Right lobe of liver (tissue), 6 donors: ENCODE measurements at regions not wholly inside any gene's neighbourhood (a gene's known extent, or its start where the extent isn't known, plus 50 kb on each side); places are given as distances from the start of the nearest gene placed in this dataset.
A peak's percentile ranks its signal among the peaks of the same experiment; 100 is the strongest.

Source experiments
- ATAC-seq, 4 donors: fragments of 200-7000 bp; cut with Tn5 transposase; one replicate each; pipeline ENCODE4 v1.9.1; 2020; ENCODE audit warnings: mild to moderate bottlenecking in 4 of 4, moderate library complexity in 4 of 4
- DNase-seq, 3 donors: peaks; one replicate each; pipeline ENCODE4 v3.0.0-alpha.2; 2020
- H3K27ac ChIP-seq, 3 donors: fragments of 200-600 bp; one replicate each; pipeline ENCODE4 v1.8.0; 2022
- H3K27me3 ChIP-seq, 2 donors: fragments of 200-600 bp; one replicate each; pipeline ENCODE4 v1.8.0; 2022
- H3K36me3 ChIP-seq, 4 donors: fragments of 200-600 bp; sonication (generic) in 1 of 4; one replicate each; pipeline versions ENCODE4 v1.5.1 to v1.8.0; 2017 to 2022; ENCODE audit warnings: control low read depth in 1 of 4
- H3K4me1 ChIP-seq, 4 donors: fragments of 200-600 bp; sonication (generic) in 1 of 4; one replicate each; pipeline versions ENCODE4 v1.5.1 to v1.8.0; 2017 to 2022; ENCODE audit warnings: control low read depth in 1 of 4
- H3K4me3 ChIP-seq, 3 donors: fragments of 200-600 bp; one replicate each; pipeline ENCODE4 v1.8.0; 2022
- H3K9me3 ChIP-seq, 4 donors: fragments of 200-600 bp; sonication (generic) in 1 of 4; one replicate each; pipeline versions ENCODE4 v1.5.1 to v1.8.0; 2017 to 2022; ENCODE audit warnings: control low read depth in 1 of 4
- POLR2A ChIP-seq: fragments of 450-650 bp; IDR thresholded peaks from one replicate; pipeline ENCODE4 v1.6.1; 2017; ENCODE audit warnings: antibody characterized with exemption, mild to moderate bottlenecking
- WGBS: methylation state at CpG from one replicate; pipeline ENCODE4 v1.1.6; 2018; ENCODE audit warnings: low coverage, low lambda C conversion rate; ENCODE audit not compliant: insufficient coverage; ENCODE audit errors: missing lambda C conversion rate; 5-methylcytosine and 5-hydroxymethylcytosine counted together
- intact Hi-C, 2 donors: fragments of 100-400 bp; cut with DNase I; formaldehyde crosslinking; loops; one replicate each; pipeline versions ENCODE4 v1.11.2 to v1.14.1; 2022
- TF ChIP-seq, protein P1 (sequence below), 4 donors: fragments of 200-600 bp in 3 of 4; fragments of 450-650 bp in 1 of 4; IDR thresholded peaks; one replicate each; pipeline versions ENCODE4 v1.5.1 to v1.8.0; 2016 to 2022; ENCODE audit warnings: antibody characterized with exemption in 4 of 4, mild to moderate bottlenecking in 2 of 4
- donor health status: DM: no; HTN: yes; CAD: no.
- donor health status: DM: no; HTN: no; CAD: no.
- donor health status: DM: no; HTN: no; CAD: no.
- donor health status: DM: no; HTN: yes; CAD: no.
- donor health status: DM: no; HTN: yes; CAD: no.

DNA sequence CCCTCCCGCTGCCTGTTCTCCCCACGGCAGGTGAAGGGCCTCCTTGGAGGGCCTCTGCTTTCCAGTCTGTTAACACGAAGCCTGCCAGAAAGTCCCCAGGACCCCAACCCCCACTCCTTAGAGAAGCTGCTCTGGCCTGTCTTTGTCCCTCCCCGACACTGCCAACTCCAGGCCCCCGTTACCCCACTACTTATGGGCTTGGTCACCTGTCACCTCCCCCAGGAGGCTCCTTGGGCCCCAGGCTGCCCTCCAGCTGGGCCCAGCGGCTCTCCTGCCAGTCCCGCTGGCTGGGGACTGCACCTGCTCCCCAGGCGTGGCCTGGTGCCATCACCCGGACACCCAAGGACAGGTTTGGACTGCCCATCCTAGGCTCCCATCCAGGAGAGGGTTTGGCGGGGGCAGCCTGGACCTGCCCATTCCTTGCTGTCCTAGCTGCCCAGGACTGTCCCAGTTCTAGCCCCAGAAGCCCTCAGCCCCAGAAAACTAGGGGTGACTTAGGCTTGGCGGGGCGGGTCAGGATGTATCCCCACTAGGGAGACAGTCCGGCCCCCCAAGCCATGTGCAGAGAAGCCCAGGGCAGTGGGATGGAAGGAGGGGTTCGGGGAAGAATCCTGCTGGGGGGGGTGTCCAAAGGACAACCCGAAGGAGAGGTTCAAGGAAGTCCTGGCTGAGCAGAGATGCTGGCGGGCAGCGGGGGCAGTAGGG, 155.7 kb upstream of the C14orf180 start:
- H3K4me1 ChIP-seq: no peaks in the 10 kb centered on the region
- H3K9me3 ChIP-seq: no peaks in the 10 kb centered on the region
- 37% methylated on average over 6 of the region's 17 CpGs for WGBS
- DNase-seq: peak in 1 of 3 donors; percentile 50
- no peak for ATAC-seq
- H3K27me3 ChIP-seq: no peaks in the 10 kb centered on the region
- no peak overlapping the region for H3K27ac ChIP-seq
- no peaks in the 10 kb centered on the region for H3K36me3 ChIP-seq
- intact Hi-C loops: no loop called here
- TF ChIP-seq, protein P1, sequence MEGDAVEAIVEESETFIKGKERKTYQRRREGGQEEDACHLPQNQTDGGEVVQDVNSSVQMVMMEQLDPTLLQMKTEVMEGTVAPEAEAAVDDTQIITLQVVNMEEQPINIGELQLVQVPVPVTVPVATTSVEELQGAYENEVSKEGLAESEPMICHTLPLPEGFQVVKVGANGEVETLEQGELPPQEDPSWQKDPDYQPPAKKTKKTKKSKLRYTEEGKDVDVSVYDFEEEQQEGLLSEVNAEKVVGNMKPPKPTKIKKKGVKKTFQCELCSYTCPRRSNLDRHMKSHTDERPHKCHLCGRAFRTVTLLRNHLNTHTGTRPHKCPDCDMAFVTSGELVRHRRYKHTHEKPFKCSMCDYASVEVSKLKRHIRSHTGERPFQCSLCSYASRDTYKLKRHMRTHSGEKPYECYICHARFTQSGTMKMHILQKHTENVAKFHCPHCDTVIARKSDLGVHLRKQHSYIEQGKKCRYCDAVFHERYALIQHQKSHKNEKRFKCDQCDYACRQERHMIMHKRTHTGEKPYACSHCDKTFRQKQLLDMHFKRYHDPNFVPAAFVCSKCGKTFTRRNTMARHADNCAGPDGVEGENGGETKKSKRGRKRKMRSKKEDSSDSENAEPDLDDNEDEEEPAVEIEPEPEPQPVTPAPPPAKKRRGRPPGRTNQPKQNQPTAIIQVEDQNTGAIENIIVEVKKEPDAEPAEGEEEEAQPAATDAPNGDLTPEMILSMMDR (IDR thresholded peaks at IDR 0.05): no peak
- TF ChIP-seq POLR2A: no peak
- H3K4me3 ChIP-seq: no peak overlapping the region

DNA sequence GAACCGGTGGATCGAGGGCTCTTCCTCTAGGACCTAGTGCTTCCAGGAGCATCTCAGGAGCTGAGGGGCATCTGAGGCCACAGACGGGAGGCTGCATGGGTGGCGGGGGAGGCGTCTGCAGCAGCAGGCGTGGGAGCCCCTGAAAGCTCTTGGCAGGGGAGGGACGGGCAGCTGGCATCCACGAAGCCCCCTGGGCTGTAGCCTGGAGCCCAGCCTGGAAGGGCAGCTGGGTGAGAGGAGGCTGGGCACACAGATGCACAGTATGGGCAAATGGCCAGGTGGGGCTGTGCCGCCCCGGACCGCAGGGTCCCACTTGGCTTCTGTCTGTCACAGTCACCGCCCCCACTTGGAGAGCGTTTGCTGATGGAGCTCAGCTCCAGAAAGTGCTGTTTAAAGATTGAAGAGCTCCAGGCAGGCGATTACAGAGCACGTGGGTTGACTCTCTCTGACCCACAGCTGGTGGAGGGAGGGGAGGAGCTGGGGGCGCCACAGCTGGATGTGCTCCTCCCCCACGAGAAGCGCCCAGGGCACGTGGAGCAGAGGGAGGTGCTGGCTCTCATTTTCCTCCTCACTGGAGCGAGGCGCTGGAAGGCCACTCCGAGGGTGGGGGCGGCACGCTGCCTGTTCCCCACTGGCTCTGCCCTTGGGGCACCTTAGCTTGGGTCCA, 155.0 kb upstream of the C14orf180 start:
- WGBS: no CpG with 5 or more reads among the region's 24 CpGs
- Histone ChIP-seq H3K36me3 (no peaks in the 10 kb centered on the region), H3K9me3 (no peaks in the 10 kb centered on the region), H3K27me3 (no peaks in the 10 kb centered on the region), H3K27ac (no peak overlapping the region), H3K4me3 (no peak overlapping the region), H3K4me1 (no peaks in the 10 kb centered on the region)
- TF ChIP-seq, protein P1 (IDR thresholded peaks at IDR 0.05): no peak
- DNase-seq (no peak), ATAC-seq (no peak)
- intact Hi-C loops: no loop called here

DNA sequence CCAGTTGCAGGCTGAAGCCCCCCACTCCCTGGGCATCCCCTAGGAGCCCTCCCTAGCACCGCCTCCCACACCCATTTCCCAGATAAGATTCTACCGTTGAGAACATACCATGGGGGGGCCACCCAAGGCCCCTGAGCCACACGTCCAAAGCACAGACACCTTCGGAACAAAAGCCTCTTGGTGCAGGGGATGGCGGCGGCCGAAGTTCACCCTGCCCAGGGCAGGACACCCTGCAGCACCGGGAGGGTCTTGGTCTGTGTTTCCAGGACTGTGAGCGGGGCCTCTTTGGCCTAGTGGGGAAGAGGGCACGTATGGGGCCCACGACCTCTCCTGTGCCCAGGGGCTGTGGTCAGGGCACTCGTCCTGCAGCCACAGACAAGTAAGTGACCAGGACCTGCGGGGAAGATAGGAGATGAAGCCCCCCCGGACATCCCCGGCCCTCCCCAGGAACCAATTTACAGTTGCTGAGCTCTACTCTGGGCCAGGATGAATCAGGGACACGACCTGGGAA, 154.3 kb upstream of the C14orf180 start:
- Histone ChIP-seq H3K4me1 (no peaks in the 10 kb centered on the region), H3K9me3 (no peaks in the 10 kb centered on the region), H3K27me3 (no peaks in the 10 kb centered on the region), H3K4me3 (no peak overlapping the region), H3K36me3 (no peaks in the 10 kb centered on the region), H3K27ac (no peak overlapping the region)
- 43% methylated on average over 6 of the region's 16 CpGs for WGBS
- TF ChIP-seq, protein P1 (IDR thresholded peaks at IDR 0.05): no peak
- no peak for TF ChIP-seq POLR2A
- no peak for ATAC-seq
- DNase-seq: no peak
- intact Hi-C loops: no loop called here

DNA sequence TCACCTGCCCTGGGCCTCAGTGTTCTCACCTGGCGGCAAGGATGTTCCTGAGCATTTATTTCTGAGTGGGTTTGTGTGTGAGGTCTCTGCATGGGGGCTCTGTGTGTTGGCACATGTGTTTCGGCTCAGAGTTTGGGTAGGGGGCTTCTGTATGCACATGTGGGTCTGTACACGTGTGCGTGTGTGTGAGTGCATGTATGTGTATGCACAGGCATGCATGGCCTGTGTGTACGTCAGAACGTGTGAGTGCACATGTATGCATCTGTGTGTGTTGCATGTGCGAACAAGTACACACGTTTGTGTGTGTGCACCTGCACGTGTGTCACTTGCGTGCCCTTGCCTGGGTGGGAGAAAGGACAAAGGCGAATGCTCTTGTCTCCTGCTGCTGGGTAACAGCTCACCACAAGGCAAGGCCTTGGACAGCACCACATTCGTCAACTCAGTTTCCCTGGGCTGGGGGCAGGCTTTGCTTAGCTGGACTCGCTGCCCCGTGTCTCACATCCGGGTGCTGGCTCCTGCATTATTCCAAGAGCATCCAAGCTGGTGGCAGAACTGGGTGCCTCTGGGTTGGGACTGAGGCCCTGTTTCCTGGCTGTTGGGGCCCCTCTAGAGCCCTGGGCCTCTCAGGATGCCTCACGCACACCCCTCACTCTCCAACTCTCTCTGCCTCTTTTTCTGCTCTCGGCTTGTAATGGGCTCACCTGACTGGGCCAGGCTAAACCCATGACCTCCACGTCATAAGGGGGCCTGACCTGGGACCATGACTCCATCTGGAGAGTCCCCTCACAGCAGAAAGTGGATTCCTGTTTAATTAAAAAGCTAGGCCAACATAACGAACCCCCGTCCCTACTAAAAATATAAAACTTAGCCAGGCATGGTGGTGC, 153.6 kb upstream of the C14orf180 start:
- intact Hi-C loops: no loop called here

More for the DNA sequence above, 153.6 kb upstream of the C14orf180 start:
- Histone ChIP-seq H3K9me3 (no peaks in the 10 kb centered on the region), H3K27ac (no peak overlapping the region), H3K4me3 (no peak overlapping the region), H3K4me1 (no peaks in the 10 kb centered on the region), H3K27me3 (no peaks in the 10 kb centered on the region), H3K36me3 (no peaks in the 10 kb centered on the region)
- TF ChIP-seq POLR2A: no peak
- TF ChIP-seq, protein P1 (IDR thresholded peaks at IDR 0.05): no peak
- 46% methylated on average over 8 of the region's 20 CpGs for WGBS
- DNase-seq: no peak
- no peak for ATAC-seq
